ENCODE measurements at regions not wholly inside any gene's neighbourhood (a gene's known extent, or its start where the extent isn't known, plus 50 kb on each side); places are given as distances from the start of the nearest gene placed in this dataset.

DNA sequence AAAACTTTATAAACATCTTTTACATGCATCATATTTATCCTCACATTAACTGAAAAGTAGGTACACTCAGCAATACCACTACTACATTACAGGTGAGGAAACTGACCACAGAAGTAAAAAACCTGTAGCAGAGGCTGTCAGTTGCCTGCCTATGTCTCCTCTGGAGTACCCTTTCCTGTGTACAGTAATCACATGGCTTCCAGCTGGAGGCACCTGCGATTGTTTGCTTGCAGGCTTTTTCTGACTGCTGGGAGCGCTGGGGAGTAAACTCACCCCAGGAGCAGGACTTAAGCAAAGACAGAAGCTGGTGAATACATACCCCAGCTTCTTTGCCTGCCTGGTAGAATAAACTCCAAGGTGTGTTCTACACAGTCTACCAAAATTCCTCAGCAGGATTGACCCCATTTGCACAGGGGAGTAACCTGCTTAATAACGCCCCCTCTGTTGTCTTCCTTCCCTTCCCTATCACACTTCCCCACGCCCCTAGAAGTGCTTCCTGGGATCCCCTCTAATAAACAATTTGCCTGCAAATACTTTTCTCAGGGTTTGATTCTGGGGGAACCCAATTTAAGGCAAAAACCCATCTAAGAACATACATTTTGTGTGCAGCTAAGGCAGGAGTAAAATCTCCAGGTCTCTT lies 138.9 kb downstream of the PTH2R start:
- DNase-seq, result no peak

DNA sequence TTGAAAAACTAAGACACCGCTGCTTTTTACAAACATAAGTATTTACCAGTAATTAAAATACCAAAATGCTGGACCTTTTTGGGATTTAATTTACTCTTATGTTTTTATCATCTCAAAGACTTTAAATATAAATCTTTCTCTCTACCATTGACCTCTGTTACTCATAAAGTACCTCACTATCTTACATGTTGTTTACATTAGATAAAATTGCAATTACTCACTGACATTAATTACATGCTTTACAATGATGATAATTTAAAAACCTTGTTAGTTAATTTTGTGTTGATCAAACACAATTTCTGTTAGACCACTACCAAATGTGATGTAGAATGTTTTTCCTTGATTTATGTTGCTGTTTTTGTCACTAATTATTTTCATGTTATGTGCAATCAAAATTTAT lies 139.5 kb downstream of the PTH2R start:
- DNase-seq, result no peak

DNA sequence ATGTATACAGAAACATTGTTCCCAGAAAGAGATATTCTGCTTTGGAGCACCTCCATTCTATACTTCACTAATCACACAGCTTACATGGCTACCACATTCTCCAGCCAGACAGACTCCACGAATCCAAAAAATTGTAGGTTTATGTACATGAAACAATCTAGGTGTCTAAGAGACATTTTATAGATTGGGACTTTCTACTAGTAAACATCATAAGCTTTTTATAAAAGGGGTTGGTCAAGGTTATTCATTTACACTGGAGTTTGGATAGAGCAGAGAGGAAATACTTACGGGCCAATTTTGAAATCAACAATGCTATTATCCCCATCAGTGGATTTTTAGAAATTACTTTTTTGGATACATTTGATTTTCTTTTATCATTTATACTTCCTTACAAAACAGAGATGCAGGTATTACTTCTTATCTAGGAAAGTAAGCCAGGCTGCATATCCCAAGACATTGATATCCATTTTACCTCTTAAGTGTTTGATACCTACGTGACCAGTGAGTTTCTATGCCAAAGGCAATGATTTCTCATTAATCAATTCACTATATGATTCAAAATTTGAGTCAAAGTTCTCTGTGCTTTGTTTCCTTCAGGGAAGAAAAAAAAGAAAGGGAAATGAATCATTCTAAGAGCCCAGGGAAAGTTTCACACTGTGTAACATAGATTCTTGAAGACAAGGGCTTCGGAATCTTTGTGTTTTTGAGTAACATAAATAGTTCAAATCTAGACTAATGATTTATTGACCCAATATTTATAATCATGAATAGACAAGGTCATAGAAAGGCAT lies 140.5 kb downstream of the PTH2R start:
- no peak for DNase-seq

DNA sequence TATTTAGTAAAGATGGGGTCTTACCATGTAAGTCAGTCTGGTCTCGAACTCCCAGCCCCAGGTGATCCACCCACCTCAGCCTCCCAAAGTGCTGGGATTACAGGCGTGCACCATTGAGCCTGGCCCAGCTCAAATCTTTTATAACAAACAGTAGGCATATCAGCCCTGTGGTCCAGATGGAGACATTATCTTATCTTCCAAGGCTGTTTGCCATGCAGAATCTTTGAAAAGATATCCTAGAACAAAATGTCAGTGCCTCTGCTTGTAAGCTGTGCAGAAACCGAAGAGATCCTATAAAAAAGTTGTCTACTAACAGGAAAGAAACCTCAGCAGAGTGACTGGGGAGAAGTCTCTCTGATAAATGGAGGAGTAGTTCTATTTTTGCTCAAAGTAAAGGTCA lies 142.1 kb downstream of the PTH2R start:
- DNase-seq, result no peak

DNA sequence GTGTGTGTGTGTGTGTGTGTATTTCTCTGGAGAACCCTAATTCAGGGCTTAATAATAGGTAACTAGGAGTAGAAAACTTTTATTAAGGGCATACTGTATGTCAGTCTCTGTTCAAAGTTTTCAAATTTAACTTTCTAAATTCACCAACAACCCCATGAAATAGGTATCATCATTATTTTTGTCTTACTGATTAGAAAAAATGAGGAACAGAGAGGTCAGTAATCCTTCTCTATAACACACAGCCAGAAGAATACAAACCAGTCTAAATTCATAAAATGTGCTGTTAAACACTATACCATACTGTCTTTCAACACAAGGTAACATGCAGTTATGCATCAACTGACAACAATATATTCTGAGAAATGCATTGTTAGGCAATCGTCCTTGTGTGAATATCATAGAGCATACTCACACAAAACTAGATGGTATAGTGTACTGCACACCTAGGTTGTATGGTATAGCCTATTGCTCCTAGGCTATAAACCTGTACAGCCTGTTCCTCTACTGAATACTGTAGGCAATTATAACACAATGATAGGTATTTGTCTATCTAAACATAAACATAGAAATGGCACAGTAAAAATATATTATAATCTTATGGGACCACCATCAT lies 143.1 kb downstream of the PTH2R start:
- no peak for DNase-seq

DNA sequence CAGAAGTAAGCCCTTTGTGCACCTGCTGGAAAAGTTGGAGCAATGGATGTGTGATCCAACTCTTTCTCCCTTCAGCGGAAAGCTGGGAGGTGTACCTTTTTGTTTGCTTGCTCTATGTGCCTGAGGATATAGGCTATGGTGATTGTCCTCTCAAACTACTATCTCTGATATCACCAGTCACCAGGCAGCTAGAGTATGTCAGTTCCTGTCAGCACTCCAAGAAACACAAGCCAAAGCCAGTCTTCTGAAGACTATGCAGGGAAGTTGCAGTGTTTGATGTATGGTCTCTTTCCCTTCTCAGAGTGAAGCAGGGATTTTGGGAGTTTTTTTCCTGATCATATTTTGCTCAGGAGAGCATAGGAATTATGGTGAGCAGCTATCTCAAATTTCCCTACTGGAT lies 146.4 kb downstream of the PTH2R start:
- no peak for DNase-seq

DNA sequence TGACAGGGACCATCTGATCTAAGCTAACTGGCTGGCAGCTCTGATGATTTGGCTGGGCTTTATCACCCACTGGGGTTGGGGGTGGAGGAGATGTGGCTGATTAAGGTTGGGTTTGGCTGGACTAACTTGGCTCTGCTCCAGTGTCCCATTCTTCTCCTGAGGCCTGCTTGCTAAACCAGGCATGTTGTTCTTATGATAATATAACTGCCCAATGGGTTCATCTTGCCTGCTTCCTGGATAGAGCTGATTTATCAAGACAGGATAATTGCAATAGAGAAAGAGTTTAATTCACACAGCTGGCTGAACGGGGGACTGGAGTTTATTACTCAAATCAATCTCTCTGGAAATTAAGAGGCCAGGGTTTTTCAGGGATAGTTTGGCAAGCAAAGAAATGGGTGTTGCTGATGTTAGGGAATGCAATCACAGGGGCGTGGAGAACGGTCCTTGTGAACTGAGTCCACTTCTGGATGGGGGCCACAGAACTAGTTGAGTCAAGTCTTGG lies 150.4 kb downstream of the PTH2R start:
- no peak for DNase-seq

DNA sequence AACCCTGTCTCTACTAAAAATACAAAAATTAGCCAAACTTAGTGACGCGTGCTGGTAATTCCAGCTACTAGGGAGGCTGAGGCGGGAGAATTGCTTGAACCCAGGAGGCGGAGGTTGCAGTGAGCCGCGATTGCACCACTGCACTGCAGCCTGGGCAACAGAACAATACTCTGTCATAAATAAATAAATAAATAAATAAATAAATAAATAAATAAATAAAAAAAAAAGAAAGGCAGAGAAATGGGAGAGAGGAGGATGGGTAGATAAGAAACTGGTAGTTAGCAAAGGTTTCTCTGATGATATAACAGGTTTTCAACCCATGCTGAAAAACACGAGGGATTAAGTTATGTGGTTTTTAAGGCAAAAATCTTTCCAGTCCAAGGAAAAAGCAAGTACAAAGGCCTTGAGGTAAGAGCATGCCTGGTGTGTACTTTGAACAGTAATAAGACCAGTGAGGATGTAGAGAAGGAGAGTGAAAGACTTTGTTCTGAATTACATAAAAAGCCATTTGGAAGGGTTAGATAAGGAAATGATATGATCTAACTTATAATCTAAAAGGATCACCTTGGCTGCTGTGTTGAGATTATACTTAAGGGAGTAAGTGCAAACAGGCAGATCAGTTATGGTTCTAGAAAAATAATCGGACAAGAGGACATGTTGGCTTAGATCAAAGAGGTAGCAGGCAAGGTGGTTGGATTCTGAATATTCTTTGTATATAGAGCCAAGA lies 159.3 kb downstream of the PTH2R start:
- DNase-seq, result no peak

DNA sequence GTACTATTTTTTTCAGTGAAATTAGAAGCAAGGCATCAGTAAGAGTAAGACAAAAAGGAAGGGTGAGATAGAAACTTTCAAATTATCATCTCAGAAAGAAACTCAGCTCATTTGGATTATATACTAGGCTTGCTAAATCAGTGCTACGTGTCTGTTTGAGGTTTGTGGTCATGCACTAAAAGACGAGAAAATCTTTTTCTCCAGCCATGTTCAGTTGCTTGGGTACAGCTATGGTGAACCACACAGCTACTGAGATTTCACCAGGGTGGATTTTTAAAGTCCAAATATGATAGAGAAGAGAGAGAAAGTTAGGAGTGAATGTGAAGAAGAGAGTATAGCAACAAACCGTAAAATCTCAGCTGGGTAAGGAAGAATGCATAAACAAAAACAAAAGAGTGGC lies 161.6 kb downstream of the PTH2R start:
- DNase-seq, result no peak

DNA sequence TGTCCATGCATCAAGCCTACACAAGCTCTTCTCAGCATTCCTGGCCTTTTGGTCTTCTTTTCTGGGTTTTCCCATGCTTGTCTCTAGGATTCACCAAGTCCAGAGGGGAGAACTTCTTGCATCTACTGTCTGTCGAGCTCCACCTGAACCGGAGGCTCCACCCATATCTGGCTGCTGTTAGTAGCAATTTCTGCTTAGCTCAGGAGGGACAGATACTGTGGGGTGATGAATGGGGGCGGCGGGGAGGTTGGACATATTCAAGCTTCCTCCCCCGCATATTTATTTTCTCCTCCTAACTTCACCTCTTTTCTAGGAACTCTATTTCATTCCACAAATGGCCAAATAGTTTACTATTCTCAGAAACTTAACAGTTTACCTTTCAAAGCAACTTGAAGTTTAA lies 163.5 kb downstream of the PTH2R start:
- DNase-seq, result no peak

DNA sequence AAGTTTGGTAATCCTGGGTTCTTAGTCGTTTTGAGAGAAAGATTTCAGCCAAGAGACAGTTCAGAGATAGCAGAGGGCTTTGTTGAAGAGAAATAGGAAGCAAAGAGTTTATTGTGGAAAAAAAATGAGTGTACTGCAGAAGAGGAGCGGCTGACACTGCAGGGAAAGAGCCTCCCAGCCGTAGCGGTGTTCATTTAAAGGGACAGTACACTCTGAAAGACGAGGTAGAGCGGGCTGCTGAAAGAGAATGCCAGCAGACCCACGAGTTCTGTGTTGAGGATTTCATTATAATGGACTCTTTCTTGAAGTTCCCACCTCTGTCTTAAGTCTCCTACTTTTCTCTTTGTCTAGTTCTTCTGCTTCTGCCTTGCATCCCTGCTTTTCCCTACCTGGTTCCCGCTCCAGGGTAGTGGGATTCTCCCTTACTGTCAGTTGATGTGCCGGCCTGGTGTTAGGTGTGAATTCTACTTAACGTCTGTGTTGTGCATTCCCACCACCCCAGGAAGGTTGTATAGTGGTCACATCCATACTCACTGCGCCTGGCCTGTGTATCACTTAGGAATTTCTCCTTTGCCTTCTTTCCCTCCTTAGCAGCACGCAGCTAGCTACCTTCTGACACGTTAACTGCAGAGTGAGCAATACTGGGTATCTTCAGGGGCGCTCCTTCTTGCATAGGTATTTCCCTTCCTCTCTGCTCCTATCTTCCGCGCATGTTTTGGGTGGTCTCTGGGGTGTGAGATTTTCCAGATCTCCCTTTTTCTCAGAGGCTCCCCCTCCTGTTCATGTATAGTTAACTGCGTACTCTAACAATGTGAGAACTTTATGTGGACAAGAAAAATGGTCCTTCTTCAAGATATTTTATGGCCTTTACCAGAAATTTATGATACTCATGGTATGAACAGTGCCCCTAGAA lies 164.5 kb downstream of the PTH2R start:
- DNase-seq, result no peak

DNA sequence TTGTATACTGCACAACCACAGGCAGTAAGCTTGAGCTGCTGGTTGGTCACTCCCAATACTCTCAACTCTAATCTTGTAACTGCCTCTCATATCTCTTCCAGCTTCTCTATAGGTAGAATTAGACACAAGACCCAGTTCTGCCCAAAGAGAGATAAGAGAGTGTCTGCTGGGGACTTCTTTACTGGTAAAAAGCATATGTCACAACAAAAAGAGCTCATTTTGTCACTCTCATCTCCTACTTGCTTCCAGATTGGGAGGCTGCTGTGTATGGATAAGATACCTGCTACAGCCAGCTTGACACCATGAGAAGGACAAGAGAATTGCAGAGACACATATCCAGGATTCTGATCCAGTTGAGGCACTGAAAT lies 165.2 kb downstream of the PTH2R start:
- DNase-seq, result no peak

DNA sequence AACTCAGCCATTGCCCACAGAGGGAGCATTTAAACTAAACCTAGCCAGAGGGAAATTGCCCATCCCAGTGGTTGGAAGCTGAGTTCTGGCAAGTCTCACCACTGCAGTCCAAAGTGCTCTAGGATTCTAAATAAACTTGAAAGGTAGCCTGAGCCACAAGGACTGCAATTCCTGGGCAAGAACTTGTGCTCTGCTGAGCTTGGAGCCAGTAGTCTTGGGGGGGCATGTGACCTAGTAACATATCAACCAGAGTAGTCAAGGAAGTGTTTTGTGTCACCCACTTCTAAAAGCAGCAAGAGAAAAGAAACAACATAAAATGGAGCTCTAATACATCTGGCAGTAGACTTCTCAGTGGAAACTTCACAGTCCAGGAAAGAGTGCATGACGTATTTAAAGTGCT lies 167.0 kb downstream of the PTH2R start:
- no peak for DNase-seq

DNA sequence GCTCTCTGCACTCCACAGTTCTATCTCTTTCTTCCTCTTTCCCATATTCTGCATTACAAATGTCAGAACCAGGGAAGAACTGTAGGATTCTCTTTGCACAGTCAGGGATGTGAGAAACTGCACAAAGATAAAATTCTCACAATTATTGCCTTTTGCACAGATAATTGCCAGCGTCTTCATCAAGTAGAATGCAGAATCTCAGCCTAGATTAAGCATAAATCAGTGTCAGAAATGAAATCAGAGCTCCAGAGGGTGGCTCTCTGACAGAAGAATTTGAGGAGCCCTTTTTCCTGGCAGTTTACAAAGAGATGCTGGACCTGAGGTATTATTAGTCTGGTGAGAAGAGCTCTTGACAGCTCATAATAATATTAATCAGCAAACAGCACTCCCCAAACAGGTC lies 173.1 kb downstream of the PTH2R start:
- no peak for DNase-seq

DNA sequence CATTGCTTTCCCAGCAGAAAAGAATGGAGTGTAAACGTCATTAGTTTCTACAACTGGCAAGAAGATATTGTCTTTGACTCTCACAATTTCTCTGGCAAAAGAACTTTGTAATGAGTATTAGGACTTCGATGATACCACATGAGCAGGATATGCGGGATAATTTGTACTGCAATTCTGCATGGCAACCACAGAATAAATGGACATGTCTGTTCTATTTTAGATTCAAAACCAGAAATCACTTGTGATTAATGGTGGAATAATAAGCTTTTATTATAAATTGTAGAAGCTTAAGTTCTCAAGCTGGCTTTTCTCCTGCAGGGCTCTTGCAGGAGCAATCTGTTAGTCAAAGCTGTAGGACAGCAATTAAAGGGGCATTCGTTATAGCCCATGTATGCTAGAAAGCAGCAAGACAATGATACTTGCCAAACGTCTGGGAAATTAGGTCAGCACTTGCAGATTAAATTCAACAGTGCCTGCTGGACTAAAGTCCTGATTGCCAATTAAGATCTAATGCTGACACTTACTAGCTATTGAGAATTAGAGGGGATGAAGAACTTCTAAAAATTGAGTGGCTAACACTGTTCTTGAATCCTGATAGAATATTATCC lies 177.9 kb downstream of the PTH2R start:
- no peak for DNase-seq

DNA sequence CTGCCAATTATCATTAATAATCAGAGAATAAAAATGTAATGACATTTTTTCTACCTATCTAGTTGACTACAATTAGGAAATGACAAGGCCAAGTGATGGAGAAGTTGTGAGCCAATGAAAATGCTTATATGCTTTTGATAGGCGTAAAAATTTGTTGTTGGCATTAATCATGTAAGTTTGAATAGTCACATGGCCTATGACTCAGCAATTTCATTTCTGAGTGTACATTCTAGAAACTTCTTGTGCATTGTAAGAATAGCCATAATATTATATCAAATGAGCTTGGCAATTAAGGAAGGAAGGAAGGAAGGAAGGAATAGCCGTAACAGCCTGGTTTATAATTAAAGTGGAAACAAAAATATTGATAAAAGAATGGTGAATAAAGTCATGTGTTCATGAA lies 179.9 kb downstream of the PTH2R start:
- no peak for DNase-seq

DNA sequence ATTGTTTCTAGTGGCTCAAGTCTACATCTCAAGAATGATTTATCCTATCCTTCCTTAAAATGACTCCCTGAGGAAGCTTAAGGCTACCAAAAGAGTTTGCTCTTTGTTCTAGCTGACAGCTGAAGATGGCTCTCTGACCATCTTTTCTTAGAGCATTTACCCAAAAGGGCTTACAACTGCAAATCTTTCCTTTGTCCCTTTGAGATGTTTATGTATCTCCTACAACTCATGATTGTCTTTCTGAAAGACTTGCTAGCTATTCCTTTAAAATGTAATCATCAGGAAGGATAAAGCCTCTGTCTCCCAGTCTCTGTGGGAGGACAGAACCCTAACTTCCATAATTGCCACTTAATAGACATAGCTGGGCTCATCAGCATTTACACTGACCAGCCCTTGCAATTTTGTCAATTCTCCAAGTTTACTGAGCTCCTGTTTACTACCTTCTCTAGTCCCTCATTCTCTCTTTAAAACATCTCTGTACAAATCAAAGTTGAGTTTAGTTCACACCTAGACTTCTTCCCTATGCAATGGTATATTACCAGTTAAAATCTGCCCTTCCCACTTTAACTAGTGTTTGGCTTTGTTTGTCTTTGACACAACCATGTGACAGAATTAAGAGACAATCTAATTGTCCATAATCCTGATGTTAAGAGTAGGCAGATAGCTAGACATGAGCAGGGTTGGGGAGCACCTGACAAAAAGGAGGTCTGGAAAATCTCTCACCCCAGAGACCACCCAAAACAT lies 188.2 kb downstream of the PTH2R start:
- no peak for DNase-seq

DNA sequence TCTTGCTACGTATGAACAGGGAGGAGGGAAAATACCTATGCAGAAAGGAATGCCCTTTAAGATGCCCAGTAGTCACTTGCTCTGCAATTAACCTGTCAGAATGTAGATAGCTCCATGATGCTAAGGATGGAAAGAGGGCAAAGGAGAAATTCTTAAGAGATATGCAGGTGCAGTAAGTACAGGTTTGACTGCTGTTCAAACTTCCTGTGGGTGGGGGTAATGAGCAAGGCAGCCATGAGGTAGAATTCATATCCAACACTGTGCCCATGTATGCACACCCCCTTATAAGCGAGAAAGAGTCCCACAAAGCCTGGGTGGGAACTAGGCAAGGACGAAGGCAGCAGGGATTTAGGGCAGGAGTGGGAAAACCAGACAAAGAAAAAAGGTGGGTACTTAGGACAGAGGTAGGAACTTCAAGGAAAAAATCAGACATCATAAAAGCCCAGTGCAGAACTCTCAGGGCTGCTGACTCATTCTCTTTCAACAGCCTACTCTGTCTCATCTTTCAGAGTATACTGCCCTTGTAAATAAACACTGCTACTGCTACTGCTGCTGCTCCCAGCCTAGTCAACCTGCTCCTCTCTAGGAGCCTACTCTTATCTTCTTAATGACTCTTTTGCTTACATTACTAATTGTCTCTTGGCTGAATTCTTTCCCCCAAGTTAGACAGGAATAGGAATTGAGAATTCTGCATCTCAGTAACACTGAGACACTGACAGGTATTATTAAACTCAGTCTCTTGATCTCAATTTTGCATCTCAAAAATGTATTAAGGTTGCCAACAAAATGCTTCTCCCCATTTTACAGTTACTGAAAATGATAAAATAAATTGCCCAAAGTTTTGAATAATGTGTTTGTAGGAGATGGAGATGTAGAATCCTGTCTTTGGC lies 189.0 kb downstream of the PTH2R start:
- no peak for DNase-seq

DNA sequence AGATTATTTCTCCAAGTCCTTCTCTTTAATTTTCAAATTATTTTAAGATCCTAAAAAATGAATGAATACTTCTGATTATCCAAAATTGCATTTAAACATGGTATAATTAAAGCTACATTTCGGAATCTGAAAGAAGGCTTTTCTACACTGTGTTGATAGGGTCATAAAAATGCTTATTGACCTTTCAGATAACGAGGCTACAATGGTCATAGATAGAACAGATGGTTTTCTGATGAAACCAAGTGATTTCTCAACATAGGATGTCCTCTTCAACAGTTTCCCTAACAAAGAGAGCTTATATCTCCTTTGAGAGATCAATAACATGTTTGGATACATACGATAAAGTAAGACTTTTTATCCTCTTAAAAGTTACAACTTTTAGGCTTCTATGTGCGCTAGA lies 201.1 kb downstream of the PTH2R start:
- no peak for DNase-seq
